Neural cell (in vitro differentiated cells): ENCODE measurements at regions not wholly inside any gene's neighbourhood (a gene's known extent, or its start where the extent isn't known, plus 50 kb on each side); places are given as distances from the start of the nearest gene placed in this dataset.

ENCODE experiments used
- H2AFZ ChIP-seq: fragments of 200-600, 300-800 bp; sonication (generic), shearing (Covaris generic); 2 replicates; pipeline ENCODE4 v1.6.0; 2014; ENCODE audit warnings: low read depth, mild to moderate bottlenecking, antibody characterized with exemption, low read length, moderate library complexity
- H3F3A ChIP-seq: fragments of 200-600 bp; shearing (Covaris generic); 2 replicates; pipeline ENCODE4 v1.6.1; 2016; ENCODE audit warnings: mild to moderate bottlenecking, moderate library complexity, mixed read lengths, antibody characterized with exemption, low read length; ENCODE audit not compliant: insufficient read depth, poor library complexity, severe bottlenecking
- H3K27ac ChIP-seq: fragments of 200-600, 300-800 bp; sonication (generic), shearing (Covaris generic); 2 replicates; pipeline ENCODE4 v1.5.1; 2014; ENCODE audit warnings: mild to moderate bottlenecking, low read length, moderate library complexity
- H3K27me3 ChIP-seq: fragments of 300-800, 200-600 bp; sonication (generic), shearing (Covaris generic); 2 replicates; pipeline ENCODE4 v1.6.0; 2014; ENCODE audit warnings: mild to moderate bottlenecking, low read depth, low read length, moderate library complexity; ENCODE audit not compliant: insufficient read depth
- H3K36me3 ChIP-seq: fragments of 300-800, 200-600 bp; sonication (generic), shearing (Covaris generic); 2 replicates; pipeline ENCODE4 v1.5.1; 2014; ENCODE audit warnings: mild to moderate bottlenecking, antibody characterized with exemption, low read length, moderate library complexity; ENCODE audit not compliant: insufficient read depth
- H3K4me2 ChIP-seq: fragments of 300-800, 200-600 bp; sonication (generic), shearing (Covaris generic); 2 replicates; pipeline ENCODE4 v1.6.0; 2014; ENCODE audit warnings: mild to moderate bottlenecking, low read length
- H3K4me3 ChIP-seq: fragments of 300-800, 200-600 bp; sonication (generic), shearing (Covaris generic); 2 replicates; pipeline ENCODE4 v1.5.1; 2014; ENCODE audit warnings: mild to moderate bottlenecking, low read length, moderate library complexity
- H3K79me2 ChIP-seq: fragments of 200-600 bp; shearing (Covaris generic); replicated peaks from 2 replicates; pipeline ENCODE4 v1.6.0; 2014; ENCODE audit warnings: mild to moderate bottlenecking, low read length, moderate library complexity; ENCODE audit not compliant: insufficient read depth
- H3K9ac ChIP-seq: fragments of 300-800, 200-600 bp; sonication (generic), shearing (Covaris generic); 2 replicates; pipeline ENCODE4 v1.6.1; 2016; ENCODE audit warnings: mild to moderate bottlenecking, low read length, mixed read lengths
- H3K9me2 ChIP-seq: fragments of 200-600 bp; shearing (Covaris generic); 2 replicates; pipeline ENCODE4 v1.6.1; 2016; ENCODE audit warnings: mild to moderate bottlenecking, low read length, mixed read lengths; ENCODE audit not compliant: insufficient read depth
- H3K9me3 ChIP-seq: fragments of 200-600, 300-800 bp; sonication (generic), shearing (Covaris generic); 2 replicates; pipeline ENCODE4 v1.6.1; 2016; ENCODE audit warnings: mild to moderate bottlenecking, mixed run types, low read length, moderate library complexity, mixed read lengths
- H4K20me1 ChIP-seq: fragments of 200-600 bp; shearing (Covaris generic); 2 replicates; pipeline ENCODE4 v1.6.1; 2016; ENCODE audit warnings: mild to moderate bottlenecking, mixed run types; ENCODE audit not compliant: insufficient read depth
- CTCF ChIP-seq: fragments of 450-650 bp; IDR thresholded peaks from 2 replicates; pipeline ENCODE4 v1.5.1; 2014; ENCODE audit warnings: antibody characterized with exemption, mild to moderate bottlenecking, moderate library complexity; ENCODE audit not compliant: poor library complexity, severe bottlenecking
- EP300 ChIP-seq: fragments of 450-650 bp; conservative IDR thresholded peaks from 2 replicates; pipeline ENCODE4 v1.6.1; 2014; ENCODE audit warnings: antibody characterized with exemption, mild to moderate bottlenecking, moderate library complexity; ENCODE audit not compliant: poor library complexity, severe bottlenecking
- EZH2 ChIP-seq: fragments of 200-600, 300-800 bp; shearing (Covaris generic), sonication (generic); IDR thresholded peaks from 2 replicates; pipeline ENCODE4 v1.6.1; 2014; ENCODE audit warnings: antibody characterized with exemption, low read length, borderline replicate concordance, mild to moderate bottlenecking; ENCODE audit not compliant: insufficient read depth, poor library complexity, severe bottlenecking
- MXI1 ChIP-seq: fragments of 450-650 bp; conservative IDR thresholded peaks from 2 replicates; pipeline ENCODE4 v1.6.1; 2014; ENCODE audit warnings: antibody characterized with exemption, mild to moderate bottlenecking; ENCODE audit not compliant: poor library complexity, severe bottlenecking
- POLR2AphosphoS5 ChIP-seq: IDR thresholded peaks from 2 replicates; pipeline ENCODE4 v1.6.1; 2012
- RAD21 ChIP-seq: fragments of 450-650 bp; conservative IDR thresholded peaks from 2 replicates; pipeline ENCODE4 v1.6.1; 2014; ENCODE audit warnings: antibody characterized with exemption, mild to moderate bottlenecking, moderate library complexity
- REST ChIP-seq: IDR thresholded peaks from 2 replicates; pipeline ENCODE4 v1.6.1; 2012; ENCODE audit warnings: borderline replicate concordance
- SMC3 ChIP-seq: fragments of 450-650 bp; conservative IDR thresholded peaks from 2 replicates; pipeline ENCODE4 v1.6.1; 2014; ENCODE audit warnings: antibody characterized with exemption, mild to moderate bottlenecking, moderate library complexity; ENCODE audit not compliant: poor library complexity
- TAF1 ChIP-seq: IDR thresholded peaks from 2 replicates; pipeline ENCODE4 v1.6.1; 2012; ENCODE audit warnings: low read depth

GRCh38 chr9:129548571-129549135 is 72.2 kb downstream of the C9orf50 start:
- peaks cover 17% of the 10 kb centered on the region for H3K27me3 ChIP-seq
- no peak overlapping the region for H3K9ac ChIP-seq
- no peaks in the 10 kb centered on the region for H4K20me1 ChIP-seq
- no peaks in the 10 kb centered on the region for H3K36me3 ChIP-seq
- H3K9me2 ChIP-seq = no peaks in the 10 kb centered on the region
- TF ChIP-seq POLR2AphosphoS5 (no peak), EP300 (no peak), TAF1 (no peak), REST (no peak), RAD21 (no peak), SMC3 (no peak), EZH2 (no peak), CTCF (no peak), MXI1 (no peak)
- no peaks in the 10 kb centered on the region for H3K9me3 ChIP-seq
- no peaks in the 10 kb centered on the region for H3F3A ChIP-seq
- no peaks in the 10 kb centered on the region for H3K79me2 ChIP-seq
- no peak overlapping the region for H3K4me2 ChIP-seq
- no peak overlapping the region for H3K27ac ChIP-seq
- H2AFZ ChIP-seq = no peak overlapping the region
- no peak overlapping the region for H3K4me3 ChIP-seq

GRCh38 chr9:129547869-129548570 is 72.9 kb downstream of the C9orf50 start:
- H3K27ac ChIP-seq = no peak overlapping the region
- H3K9me3 ChIP-seq = no peaks in the 10 kb centered on the region
- H3K79me2 ChIP-seq = no peaks in the 10 kb centered on the region
- peaks cover 17% of the 10 kb centered on the region for H3K27me3 ChIP-seq
- H3K36me3 ChIP-seq = no peaks in the 10 kb centered on the region
- no peak overlapping the region for H3K4me2 ChIP-seq
- no peaks in the 10 kb centered on the region for H3K9me2 ChIP-seq
- no peaks in the 10 kb centered on the region for H4K20me1 ChIP-seq
- H3K4me3 ChIP-seq = no peak overlapping the region
- no peak overlapping the region for H2AFZ ChIP-seq
- H3K9ac ChIP-seq = no peak overlapping the region
- TF ChIP-seq TAF1 = no peak
- TF ChIP-seq POLR2AphosphoS5 = no peak
- no peak for TF ChIP-seq MXI1
- no peak for TF ChIP-seq EZH2
- no peaks in the 10 kb centered on the region for H3F3A ChIP-seq
